HepG2 (cell line): ENCODE measurements at regions not wholly inside any gene's neighbourhood (a gene's known extent, or its start where the extent isn't known, plus 50 kb on each side); places are given as distances from the start of the nearest gene placed in this dataset.

Experiments
- ATAC-seq: fragments of 200-7000 bp; cut with Tn5 transposase; 3 replicates; pipeline ENCODE4 v1.9.1; 2020; ENCODE audit warnings: mild to moderate bottlenecking, moderate library complexity
- BruUV-seq: library from RNA; stranded (reverse); fragments of 400-500 nt; replicated peaks from 2 replicates; lab custom pipeline; 2021; lab: Mats Ljungman, UMichigan
- CTCF ChIA-PET: fragments of 300-600 bp; formaldehyde crosslinking; extraction: SDS; loops from one replicate; lab custom pipeline; 2021; ENCODE audit warnings: low total read pairs, inconsistent platforms, low intra/inter-chr PET ratio; lab: Yijun Ruan, JAX
- POLR2A ChIA-PET: fragments of 350-600 bp; sonication (Branson Sonifier 250); formaldehyde crosslinking; loops from one replicate; lab custom pipeline; 2020; ENCODE audit warnings: antibody characterized with exemption, inconsistent platforms; lab: Yijun Ruan, JAX
- DNase-seq: peaks from one replicate; pipeline ENCODE4 v3.0.0-alpha.2; 2015; ENCODE audit warnings: low spot score
- FAIRE-seq: peaks from 3 replicates; lab custom pipeline; 2011; peaks lifted over from hg19 to GRCh38; lab: Jason Lieb, UNC
- H2AFZ ChIP-seq: one replicate; pipeline ENCODE4 v1.6.1; 2011; ENCODE audit warnings: low read length, inconsistent platforms
- H3K27ac ChIP-seq: fragments of 300-600 bp; 3 replicates; pipeline ENCODE4 v1.8.0; 2011; ENCODE audit warnings: mixed run types, mild to moderate bottlenecking, mixed read lengths, low read length, inconsistent platforms; ENCODE audit not compliant: insufficient read depth; ENCODE audit errors: extremely low read length
- H3K27me3 ChIP-seq, 2 experiments: fragments of 200-600 bp in 1 of 2; 2 replicates in 1 of 2; 3 replicates in 1 of 2; pipeline versions ENCODE4 v1.6.0 to v1.8.0; 2011; ENCODE audit warnings: low read length in 2 of 2, mild to moderate bottlenecking in 2 of 2, moderate library complexity in 2 of 2, inconsistent platforms in 1 of 2; ENCODE audit not compliant: insufficient read depth in 2 of 2, control insufficient read depth in 1 of 2
- H3K36me3 ChIP-seq, 2 experiments: fragments of 200-600 bp in 1 of 2; replicated peaks in 1 of 2; 2 replicates in 1 of 2; 3 replicates in 1 of 2; pipeline versions ENCODE4 v1.5.1 to v1.8.0; 2011; ENCODE audit warnings: low read length in 2 of 2, inconsistent platforms in 1 of 2; ENCODE audit not compliant: insufficient read depth in 2 of 2, control insufficient read depth in 1 of 2
- H3K4me1 ChIP-seq: 2 replicates; pipeline ENCODE4 v1.5.1; 2012; ENCODE audit warnings: low read length, inconsistent platforms; ENCODE audit not compliant: insufficient read depth
- H3K4me2 ChIP-seq: 2 replicates; pipeline ENCODE4 v1.6.0; 2011; ENCODE audit warnings: low read depth, low read length, inconsistent platforms
- H3K4me3 ChIP-seq, 3 experiments: fragments of 200-600 bp in 1 of 3; sonication (generic), shearing (Covaris generic) in 1 of 3; replicated peaks in 1 of 3; 2 replicates each; pipeline ENCODE4 v1.5.1; 2011 to 2016; ENCODE audit warnings: low read length in 3 of 3, inconsistent platforms in 2 of 3, low read depth in 2 of 3, mild to moderate bottlenecking in 2 of 3, control low read depth in 1 of 3, mixed read lengths in 1 of 3; ENCODE audit not compliant: insufficient read depth in 1 of 3
- H3K79me2 ChIP-seq: one replicate; pipeline ENCODE4 v1.6.1; 2011; ENCODE audit warnings: low read length, inconsistent platforms; ENCODE audit not compliant: insufficient read depth
- H3K9ac ChIP-seq: 2 replicates; pipeline ENCODE4 v1.6.0; 2011; ENCODE audit warnings: mild to moderate bottlenecking, low read depth, low read length, inconsistent platforms; ENCODE audit not compliant: insufficient read depth
- H3K9me3 ChIP-seq: 2 replicates; pipeline ENCODE4 v1.5.1; 2012; ENCODE audit warnings: mild to moderate bottlenecking, low read length
- H4K20me1 ChIP-seq: 2 replicates; pipeline ENCODE4 v1.6.0; 2011; ENCODE audit warnings: inconsistent platforms, mild to moderate bottlenecking, low read length, moderate library complexity; ENCODE audit not compliant: insufficient read depth
- AGO2 ChIP-seq: fragments of 200-400 bp; formaldehyde crosslinking; optimal IDR thresholded peaks from 2 replicates; pipeline ENCODE3; 2017; ENCODE audit warnings: mild to moderate bottlenecking, low read depth, low read length, moderate library complexity
- DDIT3 ChIP-seq: sonication (generic); formaldehyde crosslinking; IDR thresholded peaks from 2 replicates; pipeline ENCODE4 v1.4.0; 2020; ENCODE audit warnings: mild to moderate bottlenecking, missing genetic modification reagents
- E2F5 ChIP-seq: sonication (generic); formaldehyde crosslinking; conservative IDR thresholded peaks from 2 replicates; pipeline ENCODE4 v1.4.0; 2020; ENCODE audit warnings: missing genetic modification reagents
- FOXP4 ChIP-seq: sonication (generic); formaldehyde crosslinking; IDR thresholded peaks from 2 replicates; pipeline ENCODE4 v1.4.0; 2020; ENCODE audit warnings: missing genetic modification reagents
- GATAD1 ChIP-seq: IDR thresholded peaks from 2 replicates; pipeline ENCODE4 v1.6.1; 2016; ENCODE audit warnings: missing genetic modification reagents, missing compliant biosample characterization
- GATAD2A ChIP-seq: IDR thresholded peaks from 2 replicates; pipeline ENCODE4 v1.6.1; 2016
- IRX3 ChIP-seq: sonication (generic); formaldehyde crosslinking; IDR thresholded peaks from 2 replicates; pipeline ENCODE4 v1.8.1; 2023; ENCODE audit warnings: mild to moderate bottlenecking, low read depth, missing genetic modification reagents, borderline replicate concordance
- NFRKB ChIP-seq: fragments of 450-650 bp; IDR thresholded peaks from 2 replicates; pipeline ENCODE4 v1.6.1; 2017
- PCBP2 ChIP-seq: fragments of 200-400 bp; formaldehyde crosslinking; optimal IDR thresholded peaks from 2 replicates; pipeline ENCODE3; 2018; ENCODE audit warnings: low read length, low read depth; ENCODE audit not compliant: poor library complexity, severe bottlenecking
- SOX13 ChIP-seq, 3 experiments: fragments of 450-650 bp in 1 of 3; sonication (generic) in 1 of 3; formaldehyde crosslinking in 1 of 3; IDR thresholded peaks in 2 of 3; conservative IDR thresholded peaks in 1 of 3; 2 replicates each; pipeline versions ENCODE4 v1.5.0 to v1.6.1; 2016 to 2020; ENCODE audit warnings: antibody characterized with exemption in 1 of 3, mild to moderate bottlenecking in 1 of 3, missing compliant biosample characterization in 1 of 3, missing genetic modification reagents in 1 of 3, moderate library complexity in 1 of 3
- ZFP36 ChIP-seq: fragments of 150-350 bp; IDR thresholded peaks from 2 replicates; pipeline ENCODE4 v1.6.1; 2018; ENCODE audit warnings: borderline replicate concordance, low read length, low read depth; ENCODE audit not compliant: partially characterized antibody
- ZIK1 ChIP-seq: sonication (generic); formaldehyde crosslinking; IDR thresholded peaks from 2 replicates; pipeline ENCODE4 v1.5.0; 2020; ENCODE audit warnings: mild to moderate bottlenecking, low read depth, missing genetic modification reagents, borderline replicate concordance
- ZMYM3 ChIP-seq: sonication (generic); formaldehyde crosslinking; IDR thresholded peaks from 2 replicates; pipeline ENCODE4 v1.5.1; 2020; ENCODE audit warnings: mild to moderate bottlenecking, missing genetic modification reagents
- ZNF234 ChIP-seq: sonication (generic); formaldehyde crosslinking; conservative IDR thresholded peaks from 2 replicates; pipeline ENCODE4 v1.5.1; 2020; ENCODE audit warnings: mild to moderate bottlenecking, missing genetic modification reagents
- ZNF350 ChIP-seq: sonication (generic); formaldehyde crosslinking; IDR thresholded peaks from 2 replicates; pipeline ENCODE4 v1.4.0; 2020; ENCODE audit warnings: mild to moderate bottlenecking, low read depth, missing genetic modification reagents, borderline replicate concordance
- ZNF564 ChIP-seq: sonication (generic); formaldehyde crosslinking; IDR thresholded peaks from 2 replicates; pipeline ENCODE4 v1.8.1; 2023; ENCODE audit warnings: mild to moderate bottlenecking, missing genetic modification reagents
- ZNF629 ChIP-seq: sonication (generic); formaldehyde crosslinking; conservative IDR thresholded peaks from 2 replicates; pipeline ENCODE4 v1.5.0; 2020; ENCODE audit warnings: missing genetic modification reagents
- ZSCAN29 ChIP-seq: sonication (generic); formaldehyde crosslinking; conservative IDR thresholded peaks from 2 replicates; pipeline ENCODE4 v1.4.0; 2020; ENCODE audit warnings: mild to moderate bottlenecking, missing genetic modification reagents
- WGBS: methylation state at CpG from one replicate; pipeline ENCODE4 v1.1.6; 2017; ENCODE audit warnings: low lambda C conversion rate; 5-methylcytosine and 5-hydroxymethylcytosine counted together
- in situ Hi-C: cut with HindIII; loops from 2 replicates; pipeline ENCODE4 v1.10.0; 2017; ENCODE audit warnings: low pct_unique_long_range_greater_than_20kb; ENCODE audit not compliant: extremely low pct_ligation_motif_present
- intact Hi-C: fragments of 100-400 bp; cut with micrococcal nuclease; formaldehyde crosslinking; loops from one replicate; pipeline ENCODE4 v1.10.0; 2022; ENCODE audit not compliant: unreplicated experiment

GRCh38 chr3:171963546-171963945, 75.8 kb upstream of the FNDC3B start (continued):
- no peak for TF ChIP-seq IRX3 (CRISPR knock-in tag)
- no peak for TF ChIP-seq ZNF564 (CRISPR knock-in tag)
- no peak for TF ChIP-seq ZSCAN29 (CRISPR knock-in tag)
- no peak for TF ChIP-seq E2F5 (CRISPR knock-in tag)
- no peak for TF ChIP-seq NFRKB

- H3K4me1 ChIP-seq: peaks cover 66% of the 10 kb centered on the region
- TF ChIP-seq GATAD2A (CRISPR knock-in tag) (peak; percentile 21; the same call in 1 of the 2 replicates), ZNF629 (CRISPR knock-in tag) (0 out of 2 replicates have a peak, but pooled peaks have one; percentile 34), ZNF350 (CRISPR knock-in tag) (no peak), FOXP4 (CRISPR knock-in tag) (0 out of 2 replicates have a peak, but pooled peaks have one; percentile 25), SOX13 (IDR thresholded peaks at IDR 0.05) (no peak), SOX13 (CRISPR knock-in tag; conservative IDR thresholded peaks at IDR 0.05 in 1 of 2, IDR thresholded peaks at IDR 0.05 in 1 of 2) (peak in 1 of 2 experiments; percentile 27; a peak in 1 of 4 replicates), ZNF234 (CRISPR knock-in tag) (no peak), PCBP2 (no peak), DDIT3 (CRISPR knock-in tag) (no peak), AGO2 (no peak), GATAD1 (CRISPR knock-in tag) (no peak), ZMYM3 (peak; percentile 20; the same call in 1 of the 2 replicates), ZFP36 (no peak), ZIK1 (CRISPR knock-in tag) (no peak)
Observed at GRCh38 chr3:171965067-171965712, 74.2 kb upstream of the FNDC3B start.

More at GRCh38 chr3:171965067-171965712, 74.2 kb upstream of the FNDC3B start:
- H3K79me2 ChIP-seq: no peaks in the 10 kb centered on the region
- no peak overlapping the region for H3K4me2 ChIP-seq
- no TSS peak for BruUV-seq
- no peaks in the 10 kb centered on the region for H3K9me3 ChIP-seq
- FAIRE-seq (peak; percentile 36), ATAC-seq (peak; percentile 14; the same call in 1 of the 3 replicates), DNase-seq (peak; percentile 38)
- intact Hi-C loops: no loop called here
- CTCF ChIA-PET: no interaction called here
- in situ Hi-C loops: no loop called here
- no peak overlapping the region for H3K4me3 ChIP-seq
- WGBS: 75% methylated on average over 6 of the region's 6 CpGs
- H3K27ac ChIP-seq: peak overlapping the region; percentile 63
- POLR2A ChIA-PET: interaction anchor here (2.8 to 3.5 kb wide), 3 partner anchors 12 to 155 kb away, joined by 11 to 36 read pairs (median 18); partner anchors contain the start of genes PLD1 and TMEM212
- H3K36me3 ChIP-seq: no peaks in the 10 kb centered on the region
- no peak overlapping the region for H3K9ac ChIP-seq
- H3K27me3 ChIP-seq: no peaks in the 10 kb centered on the region
- no peak overlapping the region for H2AFZ ChIP-seq
- H4K20me1 ChIP-seq: no peaks in the 10 kb centered on the region
